GM21576 (cell line): ENCODE measurements at regions not wholly inside any gene's neighbourhood (a gene's known extent, or its start where the extent isn't known, plus 50 kb on each side); places are given as distances from the start of the nearest gene placed in this dataset.
"Not testable (repeated sequence)": the region's sequence is repeated elsewhere in the genome, so short reads cannot be mapped to it uniquely, and the experiment has no call there.

Experiments
- ATAC-seq: cut with Tn5 transposase; IDR thresholded peaks from one replicate; pipeline ENCODE4 v1.9.1; 2021; ENCODE audit warnings: mild to moderate bottlenecking, moderate library complexity; ENCODE audit not compliant: unreplicated experiment

DNA sequence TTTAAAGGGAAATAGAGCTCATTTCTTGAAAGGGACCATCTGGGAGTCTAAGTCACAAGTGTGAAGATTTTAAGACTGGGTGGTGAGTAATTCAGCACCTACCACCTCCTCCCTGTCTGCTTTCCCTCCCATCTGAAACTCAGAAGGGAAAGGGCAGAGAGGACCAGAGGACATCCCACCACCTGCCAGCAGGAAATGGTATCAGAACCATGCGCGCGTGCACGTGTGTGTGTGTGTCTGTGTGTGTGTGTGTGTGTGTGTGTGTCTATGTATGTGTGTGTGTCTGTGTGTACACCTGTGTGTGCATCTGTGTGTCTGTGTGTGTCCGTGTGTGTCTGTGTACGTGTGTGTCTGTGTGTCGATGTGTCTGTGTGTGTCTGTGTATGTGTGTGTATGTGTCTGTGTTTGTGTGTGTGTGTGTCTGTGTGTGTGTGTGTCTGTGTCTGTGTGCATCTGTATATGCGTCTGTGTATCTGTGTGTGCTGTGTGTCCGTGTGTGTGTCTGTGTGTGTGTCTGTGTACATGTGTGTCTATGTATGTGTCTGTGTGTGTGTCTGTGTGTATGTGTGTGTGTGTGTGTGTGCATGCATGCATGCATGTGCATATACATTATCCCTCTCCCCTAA is 76.8 kb downstream of the ZFP36L2 start:
- no peak for ATAC-seq

DNA sequence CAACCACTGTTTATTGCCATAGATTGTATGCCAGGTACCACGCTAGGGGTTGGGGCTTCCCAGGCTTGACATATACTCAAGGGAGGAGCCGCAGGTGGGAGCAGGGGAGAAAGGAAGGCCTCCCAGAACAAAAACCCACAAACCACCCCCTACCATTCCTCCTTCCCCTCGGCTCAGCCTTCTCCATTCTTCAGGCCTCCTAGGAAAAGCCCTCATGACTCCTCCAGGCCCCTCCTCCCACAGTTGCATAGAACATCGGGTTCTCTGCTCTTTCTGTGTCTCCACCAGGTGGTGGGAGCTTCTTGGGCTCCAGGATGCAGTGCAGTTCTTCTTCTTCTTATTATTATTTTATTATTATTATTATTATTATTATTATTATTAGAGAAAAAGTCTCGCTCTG is 80.3 kb downstream of the ZFP36L2 start:
- ATAC-seq = no peak

GRCh38 chr2:43144263-43144662 is 82.1 kb downstream of the ZFP36L2 start:
- ATAC-seq = no peak

DNA sequence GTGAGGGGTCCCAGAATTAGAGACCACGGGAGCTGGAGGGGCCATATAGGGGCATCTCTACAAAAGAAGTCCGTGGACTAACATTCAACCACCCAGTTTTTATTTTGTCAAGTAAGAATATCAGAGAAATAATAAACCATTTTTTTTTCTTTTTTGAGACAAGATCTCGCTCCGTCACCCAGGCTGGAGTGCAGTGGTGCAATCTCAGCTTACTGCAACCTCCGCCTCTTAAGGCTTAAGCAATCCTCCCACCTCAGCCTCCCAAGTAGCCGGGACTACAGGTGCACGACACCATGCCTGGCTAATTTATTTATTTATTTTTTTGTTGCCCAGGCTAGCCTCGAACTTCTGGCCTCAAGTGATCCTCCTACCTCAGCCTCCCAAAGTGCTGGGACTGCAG is 82.7 kb downstream of the ZFP36L2 start:
- no peak for ATAC-seq

GRCh38 chr2:43142921-43143438 is 83.4 kb downstream of the ZFP36L2 start:
- ATAC-seq = no peak

DNA sequence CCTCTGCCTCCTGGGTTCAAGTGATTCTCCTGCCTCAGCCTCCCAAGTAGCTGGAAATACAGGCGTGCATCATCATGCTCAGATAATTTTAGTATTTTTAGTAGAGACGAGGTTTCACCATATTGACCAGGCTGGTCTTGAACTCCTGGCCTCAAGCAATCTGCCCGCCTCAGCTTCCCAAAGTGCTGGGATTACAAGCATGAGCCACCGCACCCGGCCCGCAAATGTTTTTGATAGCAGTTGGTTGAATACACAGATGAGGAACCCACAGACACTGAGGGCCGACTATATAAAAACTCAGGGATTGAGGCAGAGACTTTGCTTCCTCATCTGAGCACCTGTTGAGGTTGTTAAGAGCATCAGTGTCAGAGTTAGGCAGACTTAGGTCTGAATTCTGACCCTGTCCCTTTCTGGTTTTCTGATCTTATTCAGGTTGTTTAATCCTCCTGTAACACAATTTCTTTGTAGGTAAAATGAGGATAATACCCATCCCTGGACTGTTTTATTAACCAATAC is 84.7 kb downstream of the ZFP36L2 start:
- not testable (repeated sequence) for ATAC-seq

GRCh38 chr2:43139996-43140621 is 86.3 kb downstream of the ZFP36L2 start:
- ATAC-seq = no peak

DNA sequence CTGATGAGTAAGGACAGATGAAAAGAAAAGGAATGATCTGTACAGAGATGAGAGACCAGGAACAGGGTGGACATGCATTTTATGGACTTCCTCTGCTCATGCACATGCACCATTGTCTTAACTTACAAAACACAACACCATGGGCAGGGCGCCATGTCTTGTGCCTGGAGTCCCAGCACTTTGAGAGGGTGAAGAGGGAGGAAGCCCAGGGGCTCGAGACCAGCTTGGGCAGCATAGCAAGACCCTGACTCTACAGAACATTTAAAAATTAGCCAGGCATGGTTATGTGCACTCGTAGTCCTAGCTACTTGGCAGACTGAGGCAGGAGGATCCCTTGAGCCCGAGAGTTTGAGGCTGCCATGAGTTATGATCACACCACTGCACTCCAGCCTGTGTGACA is 86.9 kb downstream of the ZFP36L2 start:
- ATAC-seq = no peak

- no peak for ATAC-seq
Measured at GRCh38 chr2:43138441-43138840, 88.0 kb downstream of the ZFP36L2 start.

DNA sequence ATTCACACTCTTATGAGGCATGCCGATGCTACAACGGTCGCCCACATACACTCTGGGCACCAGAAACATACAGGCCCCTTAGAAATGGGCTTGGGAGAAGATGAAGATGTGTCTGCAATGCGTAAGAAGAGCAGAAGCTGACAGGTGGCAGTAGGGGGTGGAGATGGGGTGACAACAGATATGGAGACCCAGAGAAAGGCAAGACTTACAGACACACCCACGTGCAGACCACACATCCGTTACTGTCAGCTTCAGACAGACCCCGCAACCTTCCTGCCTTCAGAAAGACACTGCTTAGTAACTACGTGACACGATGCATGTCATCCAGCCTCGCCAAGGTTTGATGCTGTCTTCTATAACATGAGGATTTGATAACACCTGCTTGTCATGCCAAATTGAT is 89.5 kb downstream of the ZFP36L2 start:
- ATAC-seq = no peak

DNA sequence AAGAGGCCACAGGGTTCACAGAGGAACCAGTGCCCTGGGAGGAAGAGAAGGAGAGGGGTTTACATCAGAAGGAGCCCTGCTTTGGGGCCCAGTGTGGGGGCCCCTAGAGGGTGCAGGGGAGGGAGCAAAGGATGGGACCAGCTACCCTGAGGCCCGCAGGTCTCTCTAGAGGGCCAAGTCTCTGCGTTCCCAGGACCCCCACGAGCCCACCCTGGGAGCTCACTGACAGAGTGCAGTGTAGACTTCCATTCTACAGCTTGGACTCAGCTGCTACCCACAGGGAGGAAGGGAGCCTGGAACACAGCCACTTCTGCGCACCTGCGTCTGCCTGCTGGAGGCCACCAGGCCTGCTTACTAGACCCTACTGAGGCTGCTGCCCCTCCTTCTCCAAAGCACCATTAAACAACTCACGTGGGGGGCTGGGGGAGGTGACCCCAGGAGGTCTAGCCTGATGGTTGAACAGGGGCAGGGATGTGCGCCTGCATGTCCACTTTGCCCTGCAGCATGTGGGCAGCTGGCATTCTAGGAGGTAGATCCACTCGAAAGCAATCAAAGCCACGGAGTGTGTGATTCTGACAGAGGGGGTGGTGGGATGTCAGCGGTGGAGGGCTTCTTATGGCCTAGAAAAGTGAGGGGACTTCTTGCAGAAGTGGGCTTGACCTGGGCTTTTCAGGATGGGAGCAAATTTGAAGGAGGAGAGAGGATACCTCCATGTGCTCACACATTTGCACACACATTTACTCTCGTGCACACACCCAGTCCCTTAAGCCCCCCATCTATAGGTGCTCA is 90.2 kb downstream of the ZFP36L2 start:
- ATAC-seq = no peak

DNA sequence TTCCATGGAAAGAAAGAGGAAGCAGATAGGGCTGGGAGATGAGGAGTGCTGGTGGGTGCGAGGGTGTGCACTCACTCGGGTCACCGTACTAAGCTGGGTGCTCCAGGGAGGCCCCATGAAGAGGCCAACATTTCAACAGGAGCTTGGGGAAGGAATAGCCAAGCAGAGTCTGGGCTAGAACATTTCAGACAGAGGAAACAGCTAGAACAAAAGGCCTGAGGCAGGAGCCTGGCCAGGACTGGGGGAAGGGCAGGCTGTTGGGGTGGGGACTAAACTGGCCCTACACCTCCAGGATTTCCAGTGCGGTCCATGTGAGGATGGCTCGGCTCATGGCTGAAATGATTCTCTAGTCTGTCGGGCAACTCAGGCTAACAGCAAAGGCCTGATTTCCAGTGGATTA is 90.8 kb downstream of the ZFP36L2 start:
- no peak for ATAC-seq

- ATAC-seq = no peak
Measured at GRCh38 chr2:43134571-43134889, 91.9 kb downstream of the ZFP36L2 start.

GRCh38 chr2:43133708-43134570 is 92.5 kb downstream of the ZFP36L2 start:
- peak; percentile 34 for ATAC-seq

GRCh38 chr2:43133336-43133707 is 93.1 kb downstream of the ZFP36L2 start:
- ATAC-seq = no peak

GRCh38 chr2:43132683-43133301 is 93.6 kb downstream of the ZFP36L2 start:
- ATAC-seq = no peak

GRCh38 chr2:43131890-43132682 is 94.3 kb downstream of the ZFP36L2 start:
- ATAC-seq = no peak

- ATAC-seq = peak; percentile 46
Measured at GRCh38 chr2:43131051-43131889, 95.1 kb downstream of the ZFP36L2 start.

GRCh38 chr2:43130548-43130875 is 95.9 kb downstream of the ZFP36L2 start:
- no peak for ATAC-seq
